H9 (cell line): ENCODE measurements at regions not wholly inside any gene's neighbourhood (a gene's known extent, or its start where the extent isn't known, plus 50 kb on each side); places are given as distances from the start of the nearest gene placed in this dataset.

Experiments used
- DNase-seq: peaks from one replicate; pipeline ENCODE4 v3.0.0-alpha.2; 2017
- H2AFZ ChIP-seq: one replicate; pipeline ENCODE4 v1.6.1; 2013; ENCODE audit warnings: mild to moderate bottlenecking, low read length, control low read depth, moderate library complexity
- H2AK5ac ChIP-seq: 2 replicates; pipeline ENCODE4 v1.6.1; 2013; ENCODE audit warnings: low read length, control low read depth, mixed read lengths; ENCODE audit not compliant: insufficient read length
- H2BK120ac ChIP-seq: one replicate; pipeline ENCODE4 v1.6.1; 2013; ENCODE audit warnings: low read depth, mild to moderate bottlenecking, low read length, control low read depth, inconsistent platforms; ENCODE audit not compliant: poor library complexity, severe bottlenecking
- H2BK12ac ChIP-seq: 2 replicates; pipeline ENCODE4 v1.6.1; 2013; ENCODE audit warnings: low read length, control low read depth, mixed read lengths, low read depth; ENCODE audit not compliant: insufficient read length
- H2BK15ac ChIP-seq: 2 replicates; pipeline ENCODE4 v1.6.1; 2013; ENCODE audit warnings: low read depth, low read length, control low read depth
- H2BK20ac ChIP-seq: one replicate; pipeline ENCODE4 v1.6.1; 2013; ENCODE audit warnings: low read depth, mild to moderate bottlenecking, low read length, control low read depth, inconsistent platforms; ENCODE audit not compliant: poor library complexity, severe bottlenecking
- H2BK5ac ChIP-seq: 2 replicates; pipeline ENCODE4 v1.6.1; 2013; ENCODE audit warnings: low read length, control low read depth, mixed read lengths; ENCODE audit not compliant: insufficient read length
- H3K14ac ChIP-seq: 2 replicates; pipeline ENCODE4 v1.6.1; 2013; ENCODE audit warnings: low read length, control low read depth; ENCODE audit not compliant: insufficient read depth
- H3K18ac ChIP-seq: 2 replicates; pipeline ENCODE4 v1.6.1; 2013; ENCODE audit warnings: low read depth, mild to moderate bottlenecking, mixed read lengths, low read length, control low read depth; ENCODE audit not compliant: insufficient read length
- H3K23ac ChIP-seq: 2 replicates; pipeline ENCODE4 v1.6.1; 2013; ENCODE audit warnings: low read length, control low read depth, mixed read lengths, low read depth; ENCODE audit not compliant: insufficient read length
- H3K23me2 ChIP-seq: 2 replicates; pipeline ENCODE4 v1.6.1; 2013; ENCODE audit warnings: low read depth, mild to moderate bottlenecking, mixed read lengths, low read length, control low read depth; ENCODE audit not compliant: insufficient read length, poor library complexity, severe bottlenecking
- H3K27ac ChIP-seq: 2 replicates; pipeline ENCODE4 v1.5.1; 2013; ENCODE audit warnings: low read length, control low read depth, mixed read lengths, low read depth; ENCODE audit not compliant: insufficient read length
- H3K27me3 ChIP-seq: 2 replicates; pipeline ENCODE4 v1.6.1; 2013; ENCODE audit warnings: low read length, control low read depth, inconsistent platforms; ENCODE audit not compliant: insufficient read depth
- H3K4ac ChIP-seq: 2 replicates; pipeline ENCODE4 v1.6.1; 2013; ENCODE audit warnings: low read depth, mild to moderate bottlenecking, control low read depth, inconsistent platforms, low read length, moderate library complexity
- H3K4me1 ChIP-seq: 2 replicates; pipeline ENCODE4 v1.6.1; 2013; ENCODE audit warnings: low read length, control low read depth, inconsistent platforms; ENCODE audit not compliant: insufficient read depth
- H3K4me2 ChIP-seq: 2 replicates; pipeline ENCODE4 v1.6.1; 2013; ENCODE audit warnings: low read length, control low read depth, mixed read lengths; ENCODE audit not compliant: insufficient read length, insufficient read depth
- H3K56ac ChIP-seq: 2 replicates; pipeline ENCODE4 v1.6.1; 2013; ENCODE audit warnings: low read depth, mild to moderate bottlenecking, mixed read lengths, low read length, control low read depth; ENCODE audit not compliant: insufficient read length
- H3K79me1 ChIP-seq: 2 replicates; pipeline ENCODE4 v1.6.1; 2013; ENCODE audit warnings: low read depth, mild to moderate bottlenecking, moderate library complexity, low read length, control low read depth, inconsistent platforms; ENCODE audit not compliant: insufficient read depth, poor library complexity, severe bottlenecking
- H3K79me2 ChIP-seq: 2 replicates; pipeline ENCODE4 v1.6.1; 2013; ENCODE audit warnings: low read length, control low read depth, inconsistent platforms; ENCODE audit not compliant: insufficient read depth
- H3K9ac ChIP-seq: 2 replicates; pipeline ENCODE4 v1.6.1; 2013; ENCODE audit warnings: low read length, control low read depth, mixed read lengths; ENCODE audit not compliant: insufficient read length; ENCODE audit errors: extremely low read depth
- H3K9me3 ChIP-seq: one replicate; pipeline ENCODE4 v1.6.1; 2013; ENCODE audit warnings: low read depth, low read length, inconsistent platforms; ENCODE audit not compliant: control insufficient read depth
- H3T11ph ChIP-seq: one replicate; pipeline ENCODE4 v1.6.1; 2013; ENCODE audit warnings: mild to moderate bottlenecking, low read length, control low read depth, inconsistent platforms
- H4K20me1 ChIP-seq: one replicate; pipeline ENCODE4 v1.6.1; 2013; ENCODE audit not compliant: control insufficient read depth, insufficient read length, insufficient read depth
- H4K5ac ChIP-seq: 2 replicates; pipeline ENCODE4 v1.6.1; 2013; ENCODE audit warnings: low read depth, mild to moderate bottlenecking, mixed read lengths, low read length, control low read depth; ENCODE audit not compliant: insufficient read length
- H4K8ac ChIP-seq: replicated peaks from 2 replicates; pipeline ENCODE4 v1.6.1; 2013; ENCODE audit warnings: low read length, control low read depth, mixed read lengths, low read depth; ENCODE audit not compliant: insufficient read length
- H4K91ac ChIP-seq: 2 replicates; pipeline ENCODE4 v1.6.1; 2013; ENCODE audit warnings: low read depth, mild to moderate bottlenecking, moderate library complexity, mixed read lengths, low read length, control low read depth; ENCODE audit not compliant: insufficient read length
- H3K27ac Mint-ChIP-seq, 3 experiments: 2 replicates in 2 of 3; 3 replicates in 1 of 3; pipeline ENCODE4 v1.8.0; 2020 to 2021; ENCODE audit warnings: mixed read lengths in 3 of 3, mild to moderate bottlenecking in 1 of 3, moderate library complexity in 1 of 3
- H3K27me3 Mint-ChIP-seq: 2 replicates; pipeline ENCODE4 v1.8.0; 2021; ENCODE audit warnings: low read depth, mild to moderate bottlenecking, moderate library complexity, mixed read lengths
- H3K36me3 Mint-ChIP-seq, 3 experiments: 2 replicates in 2 of 3; 3 replicates in 1 of 3; pipeline ENCODE4 v1.8.0; 2020 to 2021; ENCODE audit warnings: low read depth in 3 of 3, mixed read lengths in 3 of 3; ENCODE audit not compliant: insufficient read depth in 1 of 3
- H3K4me1 Mint-ChIP-seq, 2 experiments: 2 replicates each; pipeline ENCODE4 v1.8.0; 2020; ENCODE audit warnings: mixed read lengths in 2 of 2
- H3K4me3 Mint-ChIP-seq, 2 experiments: 2 replicates in 1 of 2; 3 replicates in 1 of 2; pipeline ENCODE4 v1.8.0; 2020 to 2021; ENCODE audit warnings: mild to moderate bottlenecking in 2 of 2, mixed read lengths in 2 of 2, moderate library complexity in 1 of 2
- H3K9me3 Mint-ChIP-seq, 2 experiments: 2 replicates in 1 of 2; 3 replicates in 1 of 2; pipeline ENCODE4 v1.8.0; 2020; ENCODE audit warnings: mild to moderate bottlenecking in 2 of 2, mixed read lengths in 2 of 2, moderate library complexity in 1 of 2
- CTCF ChIP-seq: fragments of 200-600 bp; sonication (generic); conservative IDR thresholded peaks from 3 replicates; pipeline ENCODE4 v1.8.0; 2021; ENCODE audit warnings: antibody characterized with exemption, mild to moderate bottlenecking
- WGBS: extraction: QIAGEN DNeasy Blood & Tissue Kit; methylation state at CpG from one replicate; pipeline ENCODE4 v1.1.7; 2013; ENCODE audit warnings: missing lambda C conversion rate, low lambda C conversion rate, mixed read lengths; ENCODE audit not compliant: insufficient read length; ENCODE audit errors: extremely low coverage; 5-methylcytosine and 5-hydroxymethylcytosine counted together

- H3K14ac ChIP-seq, result no peak overlapping the region
- H4K5ac ChIP-seq, result no peak overlapping the region
- Mint-ChIP-seq H3K36me3 (no peaks in the 10 kb centered on the region), H3K27me3 (peaks cover 3% of the 10 kb centered on the region; the same call in 1 of the 2 replicates), H3K4me1 (no peaks in the 10 kb centered on the region), H3K4me3 (no peak overlapping the region), H3K27ac (no peak overlapping the region; a peak in 1 of 7 replicates), H3K9me3 (no peaks in the 10 kb centered on the region)
- no peak for TF ChIP-seq CTCF
- no peak overlapping the region for H3T11ph ChIP-seq
- H3K79me2 ChIP-seq, result no peaks in the 10 kb centered on the region
- H4K8ac ChIP-seq, result no peak overlapping the region
- no CpG with 5 or more reads among the region's 3 CpGs for WGBS
- H2BK15ac ChIP-seq, result no peak overlapping the region
- H2BK12ac ChIP-seq, result no peak overlapping the region
- H3K9me3 ChIP-seq, result no peaks in the 10 kb centered on the region
- no peaks in the 10 kb centered on the region for H3K4me1 ChIP-seq
- H3K56ac ChIP-seq, result no peak overlapping the region
- H3K23ac ChIP-seq, result no peak overlapping the region
- no peak overlapping the region for H2AK5ac ChIP-seq
- H2BK20ac ChIP-seq, result no peak overlapping the region
- H3K18ac ChIP-seq, result no peak overlapping the region
- H3K9ac ChIP-seq, result no peak overlapping the region
- DNase-seq, result no peak
- H2AFZ ChIP-seq, result no peak overlapping the region
- no peak overlapping the region for H3K4me2 ChIP-seq
- no peaks in the 10 kb centered on the region for H3K23me2 ChIP-seq
- no peaks in the 10 kb centered on the region for H4K20me1 ChIP-seq
- H3K79me1 ChIP-seq, result no peaks in the 10 kb centered on the region
- H2BK120ac ChIP-seq, result no peak overlapping the region
- H3K27me3 ChIP-seq, result no peaks in the 10 kb centered on the region
- no peak overlapping the region for H4K91ac ChIP-seq
- no peak overlapping the region for H3K27ac ChIP-seq
- no peak overlapping the region for H3K4ac ChIP-seq
- H2BK5ac ChIP-seq, result no peak overlapping the region
These were observed 1566.5 kb upstream of the PCDH7 start for GRCh38 chr4:29153642-29154041.
